Coronary artery (tissue), 2 donors: ENCODE measurements at regions not wholly inside any gene's neighbourhood (a gene's known extent, or its start where the extent isn't known, plus 50 kb on each side); places are given as distances from the start of the nearest gene placed in this dataset.

Source experiments
- DNase-seq: peaks from one replicate; pipeline ENCODE4 v3.0.0-alpha.2; 2017; ENCODE audit warnings: low spot score
- H3K27ac ChIP-seq, 2 donors: fragments of 200-600 bp; sonication (generic); one replicate each; pipeline ENCODE4 v1.5.1; 2016 to 2019
- H3K4me3 ChIP-seq: fragments of 200-600 bp; sonication (generic); 2 replicates; pipeline ENCODE4 v1.5.1; 2016; ENCODE audit warnings: mild to moderate bottlenecking, moderate library complexity
- CTCF ChIP-seq: fragments of 200-600 bp; sonication (generic); IDR thresholded peaks from one replicate; pipeline ENCODE4 v1.5.1; 2019; ENCODE audit warnings: antibody characterized with exemption

DNA sequence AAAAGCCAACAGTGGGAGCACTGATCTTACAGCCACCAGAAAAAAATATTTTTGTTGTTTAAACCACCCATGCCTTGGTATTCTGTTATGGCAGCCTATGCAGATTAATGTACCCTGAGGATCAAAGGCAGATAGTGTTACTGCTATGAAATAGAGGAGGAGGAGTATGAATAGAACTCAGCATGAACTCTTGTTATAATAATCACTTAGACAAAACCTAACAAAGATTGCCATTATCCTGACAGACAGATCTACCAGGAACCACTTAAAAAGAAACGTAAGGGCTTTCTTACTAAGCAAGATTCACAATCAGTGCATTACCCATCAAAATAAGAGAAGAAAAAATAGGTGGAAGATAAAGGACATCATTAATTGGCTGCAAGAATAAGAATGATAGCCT, 558.3 kb downstream of the GALC start:
- no peak overlapping the region for H3K27ac ChIP-seq
- TF ChIP-seq CTCF, result no peak
- no peak for DNase-seq
- H3K4me3 ChIP-seq, result no peak overlapping the region

- no peak for DNase-seq
- H3K27ac ChIP-seq, result no peak overlapping the region
- no peak overlapping the region for H3K4me3 ChIP-seq
- TF ChIP-seq CTCF, result no peak
Measured at GRCh38 chr14:87434011-87434410, 559.0 kb downstream of the GALC start.

DNA sequence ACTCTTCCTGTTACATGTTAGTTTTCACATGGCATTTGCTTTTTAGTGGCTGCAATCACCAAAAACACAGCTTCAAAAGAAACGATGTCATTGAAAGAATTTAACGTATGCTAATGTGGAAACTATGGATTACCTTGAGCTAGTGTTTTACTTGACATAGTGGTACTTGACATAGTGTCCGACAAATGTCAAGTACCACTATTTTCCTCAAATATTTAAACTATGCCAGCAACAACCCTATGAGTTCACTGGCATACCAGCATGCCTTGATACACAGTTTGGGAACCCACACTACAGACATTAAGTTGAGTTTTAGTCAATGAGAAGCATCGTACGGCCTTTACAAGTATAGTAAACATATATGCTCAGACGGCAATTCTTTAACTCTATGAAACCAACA, 560.3 kb downstream of the GALC start:
- Histone ChIP-seq H3K4me3 (no peak overlapping the region), H3K27ac (no peak overlapping the region)
- TF ChIP-seq CTCF, result no peak
- DNase-seq, result no peak

GRCh38 chr14:87430810-87431209, 562.2 kb downstream of the GALC start:
- no peak for TF ChIP-seq CTCF
- H3K27ac ChIP-seq, result no peak overlapping the region
- H3K4me3 ChIP-seq, result no peak overlapping the region
- DNase-seq, result no peak

DNA sequence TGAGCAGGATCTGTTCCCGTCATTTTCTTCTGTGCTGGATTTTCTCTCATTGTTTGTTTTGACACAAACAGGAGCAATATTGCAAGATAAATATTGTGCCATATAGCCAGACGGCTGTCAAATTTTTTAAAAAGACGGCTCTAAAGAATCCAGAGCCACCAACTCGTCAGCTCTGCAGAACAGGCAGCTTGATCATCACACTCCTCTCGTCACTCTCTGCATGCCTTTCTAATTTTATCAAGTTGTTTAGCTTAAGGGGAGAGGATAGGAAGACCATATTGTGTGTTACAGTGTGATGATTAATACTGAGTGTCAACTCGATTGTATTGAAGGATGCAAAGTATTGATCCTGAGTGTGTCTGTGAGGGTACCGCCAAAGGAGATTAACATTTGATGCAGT, 562.8 kb downstream of the GALC start:
- Histone ChIP-seq H3K27ac (no peak overlapping the region), H3K4me3 (no peak overlapping the region)
- TF ChIP-seq CTCF, result no peak
- no peak for DNase-seq

- DNase-seq, result no peak
- no peak for TF ChIP-seq CTCF
- Histone ChIP-seq H3K4me3 (no peak overlapping the region), H3K27ac (no peak overlapping the region)
Measured at GRCh38 chr14:87419925-87420324, 573.1 kb downstream of the GALC start.

- TF ChIP-seq CTCF, result no peak
- DNase-seq, result no peak
- Histone ChIP-seq H3K4me3 (no peak overlapping the region), H3K27ac (no peak overlapping the region)
Measured at GRCh38 chr14:87411370-87411769, 581.6 kb downstream of the GALC start.
